ENCODE measurements at regions not wholly inside any gene's neighbourhood (a gene's known extent, or its start where the extent isn't known, plus 50 kb on each side); places are given as distances from the start of the nearest gene placed in this dataset.

DNA sequence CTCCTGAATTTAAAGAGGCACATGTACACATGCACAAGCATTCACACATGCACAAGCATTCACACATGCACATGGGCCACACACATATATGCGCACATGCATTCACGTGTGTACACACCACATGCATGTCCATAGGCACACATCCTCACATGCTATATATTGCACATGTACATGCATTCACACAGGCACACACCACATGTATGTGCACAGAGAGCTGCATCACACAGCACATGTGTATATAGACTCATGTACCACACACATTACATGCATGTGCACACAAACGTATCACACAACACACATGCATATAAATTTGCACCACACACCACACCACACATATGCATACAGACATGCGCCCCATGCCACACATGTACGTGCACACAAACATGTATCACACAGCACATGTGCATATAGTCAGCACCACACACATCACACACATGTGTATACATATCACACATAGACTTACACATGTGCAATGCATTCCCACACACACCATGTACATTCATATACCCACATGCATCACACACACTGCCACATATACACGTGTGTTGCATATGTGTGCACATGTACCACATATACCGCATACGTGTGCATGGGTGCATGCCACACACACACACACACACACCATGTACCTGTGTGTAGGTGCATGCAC lies 54.6 kb upstream of the COL18A1 start:
- Histone ChIP-seq H3K36me3 (no peaks in the 10 kb centered on the region), H3K9me3 (no peaks in the 10 kb centered on the region), H3K27me3 (peaks cover 47% of the 10 kb centered on the region), H3K4me3 (ENCODE audit: low read depth in 1 of 2, low read length in 1 of 2) (no peak overlapping the region), H3K27ac (no peak overlapping the region), H3K4me1 (ENCODE audit: control insufficient read depth in 1 of 2, insufficient read depth in 1 of 2, low read depth in 1 of 2, low read length in 1 of 2) (no peaks in the 10 kb centered on the region)
- TF ChIP-seq, protein P1, sequence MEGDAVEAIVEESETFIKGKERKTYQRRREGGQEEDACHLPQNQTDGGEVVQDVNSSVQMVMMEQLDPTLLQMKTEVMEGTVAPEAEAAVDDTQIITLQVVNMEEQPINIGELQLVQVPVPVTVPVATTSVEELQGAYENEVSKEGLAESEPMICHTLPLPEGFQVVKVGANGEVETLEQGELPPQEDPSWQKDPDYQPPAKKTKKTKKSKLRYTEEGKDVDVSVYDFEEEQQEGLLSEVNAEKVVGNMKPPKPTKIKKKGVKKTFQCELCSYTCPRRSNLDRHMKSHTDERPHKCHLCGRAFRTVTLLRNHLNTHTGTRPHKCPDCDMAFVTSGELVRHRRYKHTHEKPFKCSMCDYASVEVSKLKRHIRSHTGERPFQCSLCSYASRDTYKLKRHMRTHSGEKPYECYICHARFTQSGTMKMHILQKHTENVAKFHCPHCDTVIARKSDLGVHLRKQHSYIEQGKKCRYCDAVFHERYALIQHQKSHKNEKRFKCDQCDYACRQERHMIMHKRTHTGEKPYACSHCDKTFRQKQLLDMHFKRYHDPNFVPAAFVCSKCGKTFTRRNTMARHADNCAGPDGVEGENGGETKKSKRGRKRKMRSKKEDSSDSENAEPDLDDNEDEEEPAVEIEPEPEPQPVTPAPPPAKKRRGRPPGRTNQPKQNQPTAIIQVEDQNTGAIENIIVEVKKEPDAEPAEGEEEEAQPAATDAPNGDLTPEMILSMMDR (IDR thresholded peaks at IDR 0.05), result no peak

DNA sequence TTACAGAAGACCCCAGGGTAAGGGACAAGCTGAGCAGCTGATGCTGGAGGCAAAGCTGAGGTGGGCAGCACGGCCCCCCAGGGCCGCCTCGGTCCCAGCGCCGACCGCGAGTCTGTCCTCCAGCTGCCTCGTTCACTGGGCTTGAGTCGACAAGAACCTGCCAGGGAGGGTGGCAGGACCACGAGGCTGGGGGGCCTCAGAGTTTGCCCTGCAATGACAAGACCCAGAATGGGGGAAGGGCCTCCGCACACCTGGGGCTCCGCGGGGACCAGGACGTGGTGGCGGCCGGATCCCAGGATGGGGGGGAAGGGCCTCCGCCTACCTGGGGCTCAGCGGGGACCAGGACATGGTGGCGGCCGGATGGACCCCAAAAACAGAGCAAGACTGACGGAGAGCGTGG lies 53.9 kb upstream of the COL18A1 start:
- Histone ChIP-seq H3K4me3 (ENCODE audit: low read depth in 1 of 2, low read length in 1 of 2) (no peak overlapping the region), H3K4me1 (ENCODE audit: control insufficient read depth in 1 of 2, insufficient read depth in 1 of 2, low read depth in 1 of 2, low read length in 1 of 2) (no peaks in the 10 kb centered on the region), H3K27me3 (peaks cover 55% of the 10 kb centered on the region), H3K36me3 (no peaks in the 10 kb centered on the region), H3K27ac (no peak overlapping the region), H3K9me3 (no peaks in the 10 kb centered on the region)
- TF ChIP-seq, protein P1 (IDR thresholded peaks at IDR 0.05), result no peak

- H3K9me3 ChIP-seq, result no peaks in the 10 kb centered on the region
- no peak overlapping the region for H3K4me3 ChIP-seq (ENCODE audit: low read depth in 1 of 2, low read length in 1 of 2)
- H3K36me3 ChIP-seq, result no peaks in the 10 kb centered on the region
- peaks cover 57% of the 10 kb centered on the region for H3K27me3 ChIP-seq
- H3K4me1 ChIP-seq (ENCODE audit: control insufficient read depth in 1 of 2, insufficient read depth in 1 of 2, low read depth in 1 of 2, low read length in 1 of 2), result no peaks in the 10 kb centered on the region
- TF ChIP-seq, protein P1 (IDR thresholded peaks at IDR 0.05), result no peak
- no peak overlapping the region for H3K27ac ChIP-seq
Observed at GRCh38 chr21:45351526-45352275, 53.3 kb upstream of the COL18A1 start.

- TF ChIP-seq, protein P1 (IDR thresholded peaks at IDR 0.05), result no peak
- Histone ChIP-seq H3K27me3 (peaks cover 57% of the 10 kb centered on the region), H3K4me1 (ENCODE audit: control insufficient read depth in 1 of 2, insufficient read depth in 1 of 2, low read depth in 1 of 2, low read length in 1 of 2) (no peaks in the 10 kb centered on the region), H3K36me3 (no peaks in the 10 kb centered on the region), H3K4me3 (ENCODE audit: low read depth in 1 of 2, low read length in 1 of 2) (no peak overlapping the region), H3K27ac (no peak overlapping the region), H3K9me3 (no peaks in the 10 kb centered on the region)
Observed at GRCh38 chr21:45352621-45353139, 52.3 kb upstream of the COL18A1 start.

GRCh38 chr21:45353200-45353599 lies 51.8 kb upstream of the COL18A1 start:
- H3K4me3 ChIP-seq (ENCODE audit: low read depth in 1 of 2, low read length in 1 of 2), result no peak overlapping the region
- no peaks in the 10 kb centered on the region for H3K9me3 ChIP-seq
- TF ChIP-seq, protein P1 (IDR thresholded peaks at IDR 0.05), result no peak
- peaks cover 53% of the 10 kb centered on the region for H3K27me3 ChIP-seq
- H3K4me1 ChIP-seq (ENCODE audit: control insufficient read depth in 1 of 2, insufficient read depth in 1 of 2, low read depth in 1 of 2, low read length in 1 of 2), result no peaks in the 10 kb centered on the region
- H3K27ac ChIP-seq, result no peak overlapping the region
- no peaks in the 10 kb centered on the region for H3K36me3 ChIP-seq
